HCT116 (cell line): ENCODE measurements at regions not wholly inside any gene's neighbourhood (a gene's known extent, or its start where the extent isn't known, plus 50 kb on each side); places are given as distances from the start of the nearest gene placed in this dataset.

Source experiments
- EZH2 ChIP-seq: fragments of 200-600 bp; sonication (generic); IDR thresholded peaks from 2 replicates; pipeline ENCODE4 v1.6.1; 2017; ENCODE audit warnings: antibody characterized with exemption, mixed run types
- FOSL1 ChIP-seq: IDR thresholded peaks from 2 replicates; pipeline ENCODE4 v1.6.1; 2012; ENCODE audit warnings: low read depth
- POLR2AphosphoS5 ChIP-seq: IDR thresholded peaks from 2 replicates; pipeline ENCODE4 v1.6.1; 2011; ENCODE audit warnings: mild to moderate bottlenecking, low read depth, low read length, moderate library complexity
- SRF ChIP-seq: IDR thresholded peaks from 2 replicates; pipeline ENCODE4 v1.6.1; 2012; ENCODE audit warnings: low read depth
- TF ChIP-seq, protein P1 (sequence below), 3 experiments: fragments of 200-600 bp in 1 of 3; sonication (generic) in 1 of 3; IDR thresholded peaks in 2 of 3; conservative IDR thresholded peaks in 1 of 3; 2 replicates each; pipeline ENCODE4 v1.5.1; 2012 to 2017; ENCODE audit warnings: low read depth in 2 of 3, low read length in 2 of 3, antibody characterized with exemption in 1 of 3, borderline replicate concordance in 1 of 3, control low read depth in 1 of 3, mild to moderate bottlenecking in 1 of 3, mixed read lengths in 1 of 3, mixed run types in 1 of 3, moderate library complexity in 1 of 3; ENCODE audit not compliant: insufficient read depth in 1 of 3
- TF ChIP-seq, protein P2 (sequence below): IDR thresholded peaks from 2 replicates; pipeline ENCODE4 v1.6.1; 2012; ENCODE audit warnings: low read depth
- TF ChIP-seq, protein P3 (sequence below): IDR thresholded peaks from 2 replicates; pipeline ENCODE4 v1.6.1; 2012

DNA sequence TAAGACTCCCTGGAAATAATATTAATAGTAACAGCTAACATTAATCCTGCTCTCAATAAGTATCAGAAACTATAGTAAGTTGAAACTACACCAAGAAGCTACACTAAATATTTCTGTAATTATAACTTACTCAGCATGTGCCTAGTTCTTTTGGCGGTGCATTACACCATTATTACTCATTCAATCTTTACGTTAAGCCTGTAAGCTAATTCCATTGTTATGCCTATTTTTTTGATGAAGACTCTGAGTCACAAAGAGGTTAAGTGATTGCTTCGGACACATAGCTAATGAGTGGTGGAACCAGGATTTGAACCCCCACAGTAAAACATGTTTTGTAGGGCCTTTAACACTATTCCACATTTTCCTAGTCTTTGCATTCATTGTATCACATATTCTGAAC, 111.6 kb downstream of the RASSF10 start:
- TF ChIP-seq, protein P1, sequence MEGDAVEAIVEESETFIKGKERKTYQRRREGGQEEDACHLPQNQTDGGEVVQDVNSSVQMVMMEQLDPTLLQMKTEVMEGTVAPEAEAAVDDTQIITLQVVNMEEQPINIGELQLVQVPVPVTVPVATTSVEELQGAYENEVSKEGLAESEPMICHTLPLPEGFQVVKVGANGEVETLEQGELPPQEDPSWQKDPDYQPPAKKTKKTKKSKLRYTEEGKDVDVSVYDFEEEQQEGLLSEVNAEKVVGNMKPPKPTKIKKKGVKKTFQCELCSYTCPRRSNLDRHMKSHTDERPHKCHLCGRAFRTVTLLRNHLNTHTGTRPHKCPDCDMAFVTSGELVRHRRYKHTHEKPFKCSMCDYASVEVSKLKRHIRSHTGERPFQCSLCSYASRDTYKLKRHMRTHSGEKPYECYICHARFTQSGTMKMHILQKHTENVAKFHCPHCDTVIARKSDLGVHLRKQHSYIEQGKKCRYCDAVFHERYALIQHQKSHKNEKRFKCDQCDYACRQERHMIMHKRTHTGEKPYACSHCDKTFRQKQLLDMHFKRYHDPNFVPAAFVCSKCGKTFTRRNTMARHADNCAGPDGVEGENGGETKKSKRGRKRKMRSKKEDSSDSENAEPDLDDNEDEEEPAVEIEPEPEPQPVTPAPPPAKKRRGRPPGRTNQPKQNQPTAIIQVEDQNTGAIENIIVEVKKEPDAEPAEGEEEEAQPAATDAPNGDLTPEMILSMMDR (IDR thresholded peaks at IDR 0.05 in 2 of 3, conservative IDR thresholded peaks at IDR 0.05 in 1 of 3; ENCODE audit: borderline replicate concordance in 1 of 3, insufficient read depth in 1 of 3, low read depth in 2 of 3, low read length in 2 of 3), result no peak
- no peak for TF ChIP-seq EZH2
- TF ChIP-seq FOSL1, result peak; percentile 79
- TF ChIP-seq POLR2AphosphoS5, result no peak
- TF ChIP-seq, protein P2, sequence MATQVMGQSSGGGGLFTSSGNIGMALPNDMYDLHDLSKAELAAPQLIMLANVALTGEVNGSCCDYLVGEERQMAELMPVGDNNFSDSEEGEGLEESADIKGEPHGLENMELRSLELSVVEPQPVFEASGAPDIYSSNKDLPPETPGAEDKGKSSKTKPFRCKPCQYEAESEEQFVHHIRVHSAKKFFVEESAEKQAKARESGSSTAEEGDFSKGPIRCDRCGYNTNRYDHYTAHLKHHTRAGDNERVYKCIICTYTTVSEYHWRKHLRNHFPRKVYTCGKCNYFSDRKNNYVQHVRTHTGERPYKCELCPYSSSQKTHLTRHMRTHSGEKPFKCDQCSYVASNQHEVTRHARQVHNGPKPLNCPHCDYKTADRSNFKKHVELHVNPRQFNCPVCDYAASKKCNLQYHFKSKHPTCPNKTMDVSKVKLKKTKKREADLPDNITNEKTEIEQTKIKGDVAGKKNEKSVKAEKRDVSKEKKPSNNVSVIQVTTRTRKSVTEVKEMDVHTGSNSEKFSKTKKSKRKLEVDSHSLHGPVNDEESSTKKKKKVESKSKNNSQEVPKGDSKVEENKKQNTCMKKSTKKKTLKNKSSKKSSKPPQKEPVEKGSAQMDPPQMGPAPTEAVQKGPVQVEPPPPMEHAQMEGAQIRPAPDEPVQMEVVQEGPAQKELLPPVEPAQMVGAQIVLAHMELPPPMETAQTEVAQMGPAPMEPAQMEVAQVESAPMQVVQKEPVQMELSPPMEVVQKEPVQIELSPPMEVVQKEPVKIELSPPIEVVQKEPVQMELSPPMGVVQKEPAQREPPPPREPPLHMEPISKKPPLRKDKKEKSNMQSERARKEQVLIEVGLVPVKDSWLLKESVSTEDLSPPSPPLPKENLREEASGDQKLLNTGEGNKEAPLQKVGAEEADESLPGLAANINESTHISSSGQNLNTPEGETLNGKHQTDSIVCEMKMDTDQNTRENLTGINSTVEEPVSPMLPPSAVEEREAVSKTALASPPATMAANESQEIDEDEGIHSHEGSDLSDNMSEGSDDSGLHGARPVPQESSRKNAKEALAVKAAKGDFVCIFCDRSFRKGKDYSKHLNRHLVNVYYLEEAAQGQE, result no peak
- TF ChIP-seq SRF, result no peak
- TF ChIP-seq, protein P3, sequence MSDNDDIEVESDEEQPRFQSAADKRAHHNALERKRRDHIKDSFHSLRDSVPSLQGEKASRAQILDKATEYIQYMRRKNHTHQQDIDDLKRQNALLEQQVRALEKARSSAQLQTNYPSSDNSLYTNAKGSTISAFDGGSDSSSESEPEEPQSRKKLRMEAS, result 0 out of 2 replicates have a peak, but pooled peaks have one; percentile 11
